ENCODE measurements at regions not wholly inside any gene's neighbourhood (a gene's known extent, or its start where the extent isn't known, plus 50 kb on each side); places are given as distances from the start of the nearest gene placed in this dataset.
"Not testable (repeated sequence)": the region's sequence is repeated elsewhere in the genome, so short reads cannot be mapped to it uniquely, and the experiment has no call there.

- no peak for DNase-seq (ENCODE audit: low read depth, low spot score)
Measured at GRCh38 chr12:19988459-19988873, 379.9 kb upstream of the PDE3A start.

- DNase-seq (ENCODE audit: low read depth, low spot score) = no peak
Measured at GRCh38 chr12:19988948-19989347, 379.4 kb upstream of the PDE3A start.

DNA sequence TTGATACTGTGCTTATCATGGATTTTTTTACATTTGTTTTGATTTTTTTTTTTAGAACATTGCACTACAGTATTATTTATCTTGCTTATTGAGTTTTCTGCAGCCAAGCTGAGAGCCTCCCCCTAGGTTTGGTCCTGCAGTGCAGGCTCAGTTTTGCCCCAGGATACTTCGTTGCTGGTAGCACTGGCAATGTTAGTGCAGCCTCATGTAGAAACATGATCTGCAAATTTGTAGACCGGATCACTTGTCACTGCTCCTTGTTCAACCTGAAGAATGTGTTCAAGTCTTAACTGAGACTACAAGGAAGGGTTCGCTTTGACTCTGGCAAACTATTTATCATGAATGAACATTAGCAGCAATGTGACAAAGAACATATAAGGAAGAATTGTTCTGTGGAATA is 377.2 kb upstream of the PDE3A start:
- DNase-seq (ENCODE audit: low read depth, low spot score) = no peak

DNA sequence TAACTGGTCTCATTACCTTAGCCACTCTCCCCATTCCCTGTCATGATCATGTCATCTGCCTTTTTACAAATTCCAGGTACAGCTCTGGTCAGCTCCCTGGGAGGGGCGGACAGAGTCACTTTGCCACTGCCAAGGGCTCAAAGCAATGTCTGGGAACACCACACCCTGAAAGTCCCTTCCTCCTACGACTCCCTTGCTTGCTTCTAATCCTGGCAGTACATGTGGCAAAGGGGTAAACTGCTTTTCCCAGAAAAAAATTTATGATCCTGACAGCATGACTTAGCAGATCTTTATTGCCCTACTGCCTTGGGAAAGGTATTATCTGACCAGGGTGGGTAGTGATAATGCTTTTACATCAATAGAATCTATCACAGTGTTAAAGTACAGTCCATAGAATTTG is 376.0 kb upstream of the PDE3A start:
- no peak for DNase-seq (ENCODE audit: low read depth, low spot score)

DNA sequence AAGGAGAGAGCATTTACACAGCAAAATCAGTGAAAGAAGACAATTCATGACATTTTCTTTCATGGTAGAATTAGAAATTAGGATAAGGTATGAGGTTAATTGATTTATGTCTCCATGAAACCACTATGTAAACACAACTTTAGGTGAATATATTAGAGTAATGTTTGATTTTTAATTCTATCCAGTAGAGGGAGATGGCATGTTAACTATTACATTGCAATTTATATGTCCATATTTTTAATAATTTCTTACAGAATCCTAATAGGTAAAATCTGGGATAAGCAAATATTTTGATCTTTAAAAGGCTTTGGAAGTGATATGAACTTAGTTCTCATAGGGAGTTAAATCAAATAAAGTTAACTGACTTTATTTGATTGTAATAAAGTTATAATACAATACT is 373.4 kb upstream of the PDE3A start:
- no peak for DNase-seq (ENCODE audit: low read depth, low spot score)

DNA sequence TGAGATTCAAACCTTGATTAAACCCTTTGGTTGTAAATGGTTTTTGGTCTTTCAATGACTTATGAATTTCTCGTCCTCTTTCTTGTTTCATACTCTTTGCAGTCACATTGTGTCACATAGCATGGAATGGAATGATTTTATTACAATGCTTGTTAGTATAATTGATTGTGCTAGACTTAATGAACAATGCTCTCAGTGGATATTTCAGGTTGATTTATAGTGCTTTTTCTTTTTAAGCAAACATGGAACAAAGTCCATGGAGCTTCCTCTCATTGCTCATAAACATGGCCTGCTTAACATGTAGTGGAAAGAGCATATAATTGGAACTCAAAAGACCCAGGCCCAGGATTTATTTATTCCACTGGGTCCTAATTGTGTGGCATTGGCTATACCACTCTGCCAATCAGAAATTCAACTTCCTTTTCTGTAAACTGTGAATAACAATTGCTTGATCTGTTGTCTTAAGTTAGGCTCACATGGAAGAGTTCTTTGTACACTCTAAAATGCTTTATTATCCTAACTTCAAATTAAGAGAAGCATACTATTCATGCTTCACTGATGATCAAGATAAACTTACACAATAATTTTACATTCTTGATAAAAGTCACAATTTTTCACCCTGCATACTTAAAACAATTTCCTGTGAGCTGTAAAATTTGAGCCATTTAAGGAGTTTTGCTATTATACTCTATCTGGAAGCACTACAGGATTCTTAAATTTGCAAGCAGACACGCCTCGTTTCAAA is 370.5 kb upstream of the PDE3A start:
- no peak for DNase-seq (ENCODE audit: low read depth, low spot score)

- DNase-seq (ENCODE audit: low read depth, low spot score) = no peak
Measured at GRCh38 chr12:19998411-19998810, 369.9 kb upstream of the PDE3A start.

- DNase-seq (ENCODE audit: low read depth, low spot score) = no peak
Measured at GRCh38 chr12:19998961-19999804, 369.2 kb upstream of the PDE3A start.

DNA sequence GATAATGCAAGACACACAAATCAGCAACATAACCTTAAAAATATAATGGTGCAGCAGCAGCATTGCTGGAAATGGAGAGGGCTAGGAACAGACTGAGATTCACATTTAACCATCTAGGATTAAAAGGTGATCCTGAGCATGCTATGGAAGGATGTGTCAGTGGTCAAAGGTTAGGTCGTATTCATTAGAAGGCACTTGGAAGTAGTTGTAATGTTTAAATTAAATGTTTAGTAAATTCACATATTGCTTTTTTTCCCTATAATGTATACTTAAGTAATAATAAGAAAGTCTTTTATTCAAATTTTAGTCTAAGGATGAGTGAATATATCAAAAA is 368.6 kb upstream of the PDE3A start:
- DNase-seq (ENCODE audit: low read depth, low spot score) = no peak

GRCh38 chr12:20000229-20000849 is 368.0 kb upstream of the PDE3A start:
- no peak for DNase-seq (ENCODE audit: low read depth, low spot score)

DNA sequence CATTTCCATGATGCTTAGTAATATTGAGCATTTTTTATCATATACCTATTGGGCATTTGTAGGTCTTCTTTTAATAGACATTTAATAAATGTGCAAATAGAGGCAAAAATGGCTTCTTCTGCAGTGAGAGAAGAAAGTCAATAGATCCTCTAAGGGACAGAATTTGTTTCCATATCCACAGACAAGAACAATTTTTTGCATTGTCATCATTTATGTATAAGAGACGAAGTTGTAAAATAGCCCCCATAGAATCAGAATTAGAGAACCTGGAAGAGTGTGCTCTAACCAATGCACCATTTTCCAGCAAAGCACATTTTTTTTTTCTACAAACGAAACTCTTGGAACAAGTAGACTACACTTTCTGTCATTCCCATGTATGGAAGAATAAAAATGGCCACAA is 365.1 kb upstream of the PDE3A start:
- DNase-seq (ENCODE audit: low read depth, low spot score) = no peak

- no peak for DNase-seq (ENCODE audit: low read depth, low spot score)
Measured at GRCh38 chr12:20004952-20005351, 363.4 kb upstream of the PDE3A start.

- DNase-seq (ENCODE audit: low read depth, low spot score) = no peak
Measured at GRCh38 chr12:20006871-20007730, 361.2 kb upstream of the PDE3A start.

DNA sequence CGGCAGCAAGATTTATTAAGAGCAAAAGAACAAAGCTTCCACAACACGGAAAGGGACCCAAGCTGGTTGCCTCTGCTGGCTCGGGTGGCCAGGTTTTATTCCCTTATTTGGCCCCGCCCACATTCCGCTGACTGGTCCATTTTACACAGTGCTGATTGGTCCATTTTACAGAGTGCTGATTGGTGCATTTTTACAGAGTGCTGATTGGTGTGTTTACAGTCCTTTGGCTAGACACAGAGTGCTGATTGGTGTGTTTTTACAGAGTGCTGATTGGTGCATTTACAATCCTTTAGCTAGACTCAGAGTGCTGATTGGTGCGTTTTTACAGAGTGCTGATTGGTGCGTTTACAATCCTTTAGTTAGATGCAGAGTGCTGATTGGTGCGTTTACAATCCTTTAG is 358.4 kb upstream of the PDE3A start:
- DNase-seq (ENCODE audit: low read depth, low spot score) = not testable (repeated sequence)

DNA sequence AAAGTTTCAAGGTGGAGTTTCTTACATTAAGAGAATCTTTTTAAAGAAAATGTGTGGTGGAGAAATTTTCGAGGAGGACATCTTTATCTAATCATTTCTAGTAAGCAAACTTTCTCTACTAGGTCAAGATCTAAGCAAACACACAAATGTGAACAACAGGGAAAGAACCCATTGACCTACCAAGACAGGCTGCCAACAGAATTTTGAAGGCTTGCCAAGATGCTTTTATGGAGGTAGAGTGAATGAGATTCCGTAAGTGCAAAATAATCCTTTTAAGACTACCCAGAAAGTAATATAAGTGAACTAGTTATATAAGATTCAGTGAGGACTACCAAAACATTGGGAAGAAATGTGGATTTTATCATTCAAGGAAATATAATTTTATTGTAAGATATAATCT is 357.1 kb upstream of the PDE3A start:
- no peak for DNase-seq (ENCODE audit: low read depth, low spot score)

DNA sequence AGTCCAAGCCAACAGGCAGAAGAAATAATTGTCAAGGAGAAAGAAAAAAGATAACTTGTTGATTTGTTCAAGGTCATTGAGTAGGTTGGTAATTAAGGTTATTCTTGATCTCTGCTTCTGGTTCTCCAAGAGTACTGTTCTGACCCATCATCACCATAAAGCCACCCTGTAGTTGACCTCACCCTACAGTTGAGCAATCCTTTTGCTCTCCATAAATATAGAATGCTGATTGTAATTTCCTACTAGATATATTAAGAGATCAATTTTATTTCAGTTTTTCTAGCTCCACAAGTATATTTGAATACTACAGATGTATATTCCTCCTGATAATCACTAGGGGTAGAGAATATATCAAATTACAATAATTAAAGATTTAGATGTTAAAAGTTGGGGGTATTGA is 350.5 kb upstream of the PDE3A start:
- DNase-seq (ENCODE audit: low read depth, low spot score) = no peak

DNA sequence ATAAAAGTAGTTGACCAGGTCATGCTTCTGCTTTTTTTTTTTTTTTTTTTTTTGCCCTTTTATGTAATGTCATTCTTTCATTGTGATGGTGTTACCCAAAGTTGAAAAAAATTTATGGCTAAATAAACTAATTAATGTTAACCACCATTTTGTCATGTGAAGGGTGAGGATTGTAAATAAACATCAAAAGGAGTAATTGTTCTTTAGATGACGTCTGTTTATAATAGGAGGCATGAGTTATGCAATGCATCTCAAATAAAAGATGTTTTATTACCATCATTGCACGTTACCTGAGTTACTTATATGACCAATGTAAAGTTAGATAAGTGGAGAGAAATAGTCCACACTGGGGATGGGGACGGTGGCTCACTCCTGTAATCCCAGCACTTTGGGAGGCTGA is 349.9 kb upstream of the PDE3A start:
- DNase-seq (ENCODE audit: low read depth, low spot score) = no peak

DNA sequence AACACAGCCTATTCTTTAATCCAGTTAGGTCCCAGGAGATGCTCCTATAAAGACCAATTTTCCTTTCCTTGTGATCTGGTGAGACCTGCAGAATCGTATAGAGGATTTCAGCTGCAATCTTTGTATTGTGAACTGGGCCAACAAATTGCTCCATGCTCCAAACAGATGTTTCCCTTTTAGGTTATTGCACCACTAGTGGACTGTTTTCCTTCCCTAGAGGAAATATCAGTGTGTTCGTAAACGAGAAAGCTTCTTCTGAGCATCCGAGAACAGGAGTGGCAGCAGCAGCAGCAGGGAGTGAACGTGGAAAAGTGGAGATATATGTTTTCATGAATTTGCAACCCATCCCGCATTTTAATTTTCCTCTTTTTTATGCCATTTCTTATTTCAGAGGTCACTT is 344.1 kb upstream of the PDE3A start:
- no peak for DNase-seq (ENCODE audit: low read depth, low spot score)

DNA sequence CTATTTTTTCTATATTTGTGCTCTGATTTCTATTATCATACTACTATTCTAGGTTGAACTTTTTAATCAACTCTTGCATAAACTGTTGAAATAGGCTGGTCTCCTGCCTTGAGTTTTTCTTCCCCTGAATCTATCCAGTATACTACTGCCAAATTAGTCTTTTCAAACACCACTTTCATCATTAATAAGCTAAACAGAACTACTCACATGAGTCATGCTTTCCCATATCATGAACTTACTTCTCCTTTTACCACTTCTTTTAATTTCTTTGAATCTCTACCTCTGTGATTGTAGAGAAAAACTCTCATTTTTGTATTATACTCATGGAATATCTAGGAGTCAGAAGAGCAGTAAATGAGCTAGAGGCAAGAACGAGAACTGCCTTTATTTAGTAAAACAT is 340.3 kb upstream of the PDE3A start:
- no peak for DNase-seq (ENCODE audit: low read depth, low spot score)

GRCh38 chr12:20030826-20031225 is 337.5 kb upstream of the PDE3A start:
- DNase-seq (ENCODE audit: low read depth, low spot score) = no peak

DNA sequence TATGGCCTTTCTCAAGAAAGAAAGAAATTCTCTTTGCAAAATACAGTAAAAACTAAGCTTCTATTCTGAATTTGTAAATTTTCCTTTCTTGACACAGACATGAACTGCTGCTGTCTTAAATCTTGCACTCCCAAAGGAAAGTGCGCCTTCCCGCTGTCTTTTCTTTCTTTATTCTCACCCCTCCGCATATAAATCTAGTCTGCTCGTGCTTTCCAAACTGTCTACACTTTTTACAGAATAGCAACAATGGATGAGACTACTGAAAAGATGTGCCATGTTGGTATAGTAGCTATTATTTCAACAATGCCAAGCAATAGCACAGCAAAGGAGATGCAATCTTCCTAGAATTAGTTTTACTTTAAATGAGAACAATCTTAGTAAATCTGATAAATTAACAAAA is 328.8 kb upstream of the PDE3A start:
- DNase-seq (ENCODE audit: low read depth, low spot score) = no peak

- DNase-seq (ENCODE audit: low read depth, low spot score) = no peak
Measured at GRCh38 chr12:20040184-20040583, 328.2 kb upstream of the PDE3A start.
